ENCODE measurements at regions not wholly inside any gene's neighbourhood (a gene's known extent, or its start where the extent isn't known, plus 50 kb on each side); places are given as distances from the start of the nearest gene placed in this dataset.

- peaks cover 0 to 4% (median 0%) of the 10 kb centered on the region in 7 donors for H3K9me3 Mint-ChIP-seq
- Histone ChIP-seq H2AFZ (ENCODE audit: insufficient read depth, low read depth, low read length, poor library complexity, severe bottlenecking) (no peak overlapping the region), H3K27ac (ENCODE audit: low read depth in 1 of 2, low read length in 2 of 2) (no peak overlapping the region), H3K27me3 (ENCODE audit: control insufficient read depth in 2 of 2, insufficient read depth in 2 of 2, low read length in 2 of 2) (peaks cover 55 to 65% of the 10 kb centered on the region in 2 donors), H4K20me1 (ENCODE audit: insufficient read depth, low read length) (no peaks in the 10 kb centered on the region), H3K4me3 (replicated peaks in 1 of 3; ENCODE audit: low read depth in 2 of 3, low read length in 3 of 3) (no peak overlapping the region), H3K36me3 (replicated peaks in 1 of 2; ENCODE audit: control insufficient read depth in 1 of 2, insufficient read depth in 2 of 2, low read length in 2 of 2) (no peaks in the 10 kb centered on the region), H3K4me1 (ENCODE audit: control insufficient read depth in 1 of 2, insufficient read depth in 2 of 2, low read length in 2 of 2) (peaks cover 7 to 9% of the 10 kb centered on the region in 2 donors), H3K9me3 (replicated peaks in 1 of 2; ENCODE audit: control insufficient read depth in 1 of 2, insufficient read depth in 1 of 2, low read length in 2 of 2) (no peaks in the 10 kb centered on the region), H3K4me2 (replicated peaks; ENCODE audit: extremely low read depth, low read length, poor library complexity, severe bottlenecking) (no peak overlapping the region), H3K79me2 (ENCODE audit: insufficient read depth, low read length) (no peaks in the 10 kb centered on the region), H3K9ac (ENCODE audit: insufficient read depth, low read length, poor library complexity, severe bottlenecking) (no peak overlapping the region)
- no peak overlapping the region for H3K27ac Mint-ChIP-seq
- no peaks in the 10 kb centered on the region for H3K36me3 Mint-ChIP-seq
- intact Hi-C loops (cut with micrococcal nuclease), result no loop called here
- 100% methylated on average over 2 of the region's 4 CpGs for WGBS (ENCODE audit: insufficient coverage)
- no peaks in the 10 kb centered on the region for H3K4me1 Mint-ChIP-seq
- H3K4me3 Mint-ChIP-seq, result peak overlapping the region in 1 of 2 donors; percentile 6
- H3K27me3 Mint-ChIP-seq (ENCODE audit: low read depth in 3 of 3), result peaks cover 20 to 30% (median 24%) of the 10 kb centered on the region in 3 donors
- DNase-seq, result no peak
- TF ChIP-seq, protein P1, sequence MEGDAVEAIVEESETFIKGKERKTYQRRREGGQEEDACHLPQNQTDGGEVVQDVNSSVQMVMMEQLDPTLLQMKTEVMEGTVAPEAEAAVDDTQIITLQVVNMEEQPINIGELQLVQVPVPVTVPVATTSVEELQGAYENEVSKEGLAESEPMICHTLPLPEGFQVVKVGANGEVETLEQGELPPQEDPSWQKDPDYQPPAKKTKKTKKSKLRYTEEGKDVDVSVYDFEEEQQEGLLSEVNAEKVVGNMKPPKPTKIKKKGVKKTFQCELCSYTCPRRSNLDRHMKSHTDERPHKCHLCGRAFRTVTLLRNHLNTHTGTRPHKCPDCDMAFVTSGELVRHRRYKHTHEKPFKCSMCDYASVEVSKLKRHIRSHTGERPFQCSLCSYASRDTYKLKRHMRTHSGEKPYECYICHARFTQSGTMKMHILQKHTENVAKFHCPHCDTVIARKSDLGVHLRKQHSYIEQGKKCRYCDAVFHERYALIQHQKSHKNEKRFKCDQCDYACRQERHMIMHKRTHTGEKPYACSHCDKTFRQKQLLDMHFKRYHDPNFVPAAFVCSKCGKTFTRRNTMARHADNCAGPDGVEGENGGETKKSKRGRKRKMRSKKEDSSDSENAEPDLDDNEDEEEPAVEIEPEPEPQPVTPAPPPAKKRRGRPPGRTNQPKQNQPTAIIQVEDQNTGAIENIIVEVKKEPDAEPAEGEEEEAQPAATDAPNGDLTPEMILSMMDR (IDR thresholded peaks at IDR 0.05), result no peak
Measured at GRCh38 chr2:217252181-217252580, 392.3 kb upstream of the TNP1 start.

DNA sequence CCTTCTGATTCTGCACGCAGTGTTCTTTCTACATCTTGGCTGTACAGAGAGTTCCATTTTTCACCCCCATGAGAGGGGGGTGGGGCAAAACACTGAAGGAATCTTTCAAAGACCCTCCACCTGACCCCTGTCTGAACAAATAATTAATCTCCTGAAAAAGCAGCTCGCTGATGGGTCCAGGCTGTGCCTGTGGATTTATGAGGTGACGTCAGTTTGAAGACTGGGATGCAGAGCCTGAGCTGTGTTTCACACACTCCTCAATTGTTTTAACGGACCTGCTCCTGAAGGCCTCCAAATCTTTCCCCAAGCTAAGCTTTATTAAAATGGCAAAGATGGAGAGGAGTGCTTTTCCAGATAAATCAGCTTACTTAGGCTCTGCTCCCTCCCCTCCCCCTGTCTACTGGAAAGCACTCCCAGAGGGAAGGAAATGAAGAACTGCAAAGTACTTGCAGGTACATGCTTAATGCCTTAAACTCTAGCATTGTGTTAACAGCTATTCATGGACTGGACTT, 390.2 kb upstream of the TNP1 start:
- H4K20me1 ChIP-seq (ENCODE audit: insufficient read depth, low read length), result no peaks in the 10 kb centered on the region
- H3K4me1 ChIP-seq (ENCODE audit: control insufficient read depth in 1 of 2, insufficient read depth in 2 of 2, low read length in 2 of 2), result peaks cover 7 to 9% of the 10 kb centered on the region in 2 donors

More for the DNA sequence above, 390.2 kb upstream of the TNP1 start:
- H3K4me3 Mint-ChIP-seq, result no peak overlapping the region
- TF ChIP-seq, protein P1 (IDR thresholded peaks at IDR 0.05), result no peak
- no peak overlapping the region for H3K9ac ChIP-seq (ENCODE audit: insufficient read depth, low read length, poor library complexity, severe bottlenecking)
- H3K27ac ChIP-seq (ENCODE audit: low read depth in 1 of 2, low read length in 2 of 2), result no peak overlapping the region
- H3K36me3 Mint-ChIP-seq, result no peaks in the 10 kb centered on the region
- H3K27ac Mint-ChIP-seq, result no peak overlapping the region
- H3K4me1 Mint-ChIP-seq, result no peaks in the 10 kb centered on the region
- DNase-seq, result no peak
- H3K9me3 ChIP-seq (replicated peaks in 1 of 2; ENCODE audit: control insufficient read depth in 1 of 2, insufficient read depth in 1 of 2, low read length in 2 of 2), result no peaks in the 10 kb centered on the region
- no peaks in the 10 kb centered on the region for H3K79me2 ChIP-seq (ENCODE audit: insufficient read depth, low read length)
- H3K4me3 ChIP-seq (replicated peaks in 1 of 3; ENCODE audit: low read depth in 2 of 3, low read length in 3 of 3), result no peak overlapping the region
- H3K4me2 ChIP-seq (replicated peaks; ENCODE audit: extremely low read depth, low read length, poor library complexity, severe bottlenecking), result no peak overlapping the region
- intact Hi-C loops (cut with micrococcal nuclease), result no loop called here
- H3K27me3 ChIP-seq (ENCODE audit: control insufficient read depth in 2 of 2, insufficient read depth in 2 of 2, low read length in 2 of 2), result peaks cover 47 to 75% of the 10 kb centered on the region in 2 donors
- no CpG with 5 or more reads among the region's 4 CpGs for WGBS (ENCODE audit: insufficient coverage)
- no peak overlapping the region for H2AFZ ChIP-seq (ENCODE audit: insufficient read depth, low read depth, low read length, poor library complexity, severe bottlenecking)
- no peaks in the 10 kb centered on the region for H3K36me3 ChIP-seq (replicated peaks in 1 of 2; ENCODE audit: control insufficient read depth in 1 of 2, insufficient read depth in 2 of 2, low read length in 2 of 2)
- peaks cover 0 to 2% (median 0%) of the 10 kb centered on the region in 7 donors for H3K9me3 Mint-ChIP-seq
- H3K27me3 Mint-ChIP-seq (ENCODE audit: low read depth in 3 of 3), result peaks cover 23 to 31% (median 27%) of the 10 kb centered on the region in 3 donors

Data from CD14-positive monocyte (primary cell).